ENCODE measurements at regions not wholly inside any gene's neighbourhood (a gene's known extent, or its start where the extent isn't known, plus 50 kb on each side); places are given as distances from the start of the nearest gene placed in this dataset.
A peak's percentile ranks its signal among the peaks of the same experiment; 100 is the strongest.
"Not testable (repeated sequence)": the region's sequence is repeated elsewhere in the genome, so short reads cannot be mapped to it uniquely, and the experiment has no call there.

- DNase-seq = peak in 1 of 2 donors; percentile 8
Measured at GRCh38 chr13:24618011-24618955, 61.9 kb upstream of the ATP12A start.

DNA sequence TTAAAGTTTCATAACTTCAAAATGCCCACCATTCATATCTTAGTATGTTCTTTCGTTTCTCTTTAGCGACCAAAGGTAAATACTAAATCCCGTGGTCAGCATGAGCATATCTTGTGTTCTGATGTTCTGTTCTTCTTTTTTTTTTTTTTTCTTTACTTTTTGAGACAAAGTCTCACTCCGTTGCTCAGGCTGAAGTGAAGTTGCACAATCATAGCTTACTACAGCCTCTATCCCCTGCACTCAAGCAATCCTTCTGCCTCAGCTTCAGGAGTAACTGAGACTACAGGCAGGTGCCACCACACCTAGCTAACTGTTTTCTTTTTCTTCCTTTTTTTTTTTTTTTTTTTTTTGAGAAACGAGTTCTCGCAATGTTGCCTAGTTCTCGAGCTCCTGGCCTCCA is 60.9 kb upstream of the ATP12A start:
- no peak for DNase-seq

DNA sequence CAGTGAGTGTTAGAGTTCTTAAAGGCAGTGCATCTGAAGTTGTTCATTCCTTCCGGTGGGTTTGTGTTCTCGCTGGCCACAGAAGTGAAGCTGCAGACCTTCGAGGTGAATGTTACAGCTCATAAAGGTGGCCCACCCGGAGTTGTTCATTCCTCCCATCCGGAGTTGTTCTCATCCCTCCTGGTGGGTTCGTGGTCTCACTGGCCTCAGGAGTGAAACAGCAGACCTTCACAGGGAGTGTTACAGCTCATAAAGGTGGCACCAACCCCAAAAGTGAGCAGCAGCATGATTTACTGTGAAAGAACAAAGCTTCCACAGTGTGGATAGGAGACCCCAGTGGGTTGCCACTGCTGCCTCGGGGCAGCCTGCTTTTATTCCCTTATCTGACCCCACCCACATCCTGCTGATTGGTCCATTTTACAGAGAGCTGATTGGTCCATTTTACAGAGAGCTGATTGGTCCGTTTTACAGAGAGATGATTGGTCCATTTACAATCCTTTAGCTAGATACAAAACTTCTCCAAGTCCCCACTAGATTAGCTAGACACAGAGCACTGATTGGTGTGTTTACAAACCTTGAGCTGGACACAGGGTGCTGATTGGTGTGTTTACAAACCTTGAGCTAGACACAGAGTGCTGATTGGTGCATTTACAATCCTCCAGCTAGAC is 57.6 kb upstream of the ATP12A start:
- not testable (repeated sequence) for DNase-seq

DNA sequence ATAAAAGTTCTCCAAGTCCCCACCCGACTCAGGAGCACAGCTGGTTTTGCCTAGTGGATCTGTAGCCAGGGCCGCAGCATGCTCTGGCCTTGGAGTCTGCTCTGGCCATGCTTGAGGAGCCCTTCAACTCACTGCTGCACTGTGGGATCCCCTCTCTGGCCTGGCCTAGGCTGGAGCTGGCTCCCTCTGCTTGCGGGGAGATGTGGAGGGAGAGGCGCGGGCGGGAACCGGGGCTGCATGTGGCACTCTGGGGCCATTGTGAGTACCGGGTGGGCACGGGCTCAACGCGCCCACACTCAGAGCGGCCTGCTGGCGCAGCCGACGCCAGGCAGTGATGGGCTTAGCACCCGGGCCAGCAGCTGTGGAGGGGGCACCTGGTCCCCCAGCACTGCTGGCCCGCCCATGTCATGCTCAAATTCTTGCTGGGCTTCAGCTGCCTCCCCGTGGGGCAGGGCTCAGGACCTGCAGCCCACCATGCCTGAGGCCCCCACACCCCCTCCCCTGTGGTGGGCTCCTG is 57.0 kb upstream of the ATP12A start:
- DNase-seq = no peak

DNA sequence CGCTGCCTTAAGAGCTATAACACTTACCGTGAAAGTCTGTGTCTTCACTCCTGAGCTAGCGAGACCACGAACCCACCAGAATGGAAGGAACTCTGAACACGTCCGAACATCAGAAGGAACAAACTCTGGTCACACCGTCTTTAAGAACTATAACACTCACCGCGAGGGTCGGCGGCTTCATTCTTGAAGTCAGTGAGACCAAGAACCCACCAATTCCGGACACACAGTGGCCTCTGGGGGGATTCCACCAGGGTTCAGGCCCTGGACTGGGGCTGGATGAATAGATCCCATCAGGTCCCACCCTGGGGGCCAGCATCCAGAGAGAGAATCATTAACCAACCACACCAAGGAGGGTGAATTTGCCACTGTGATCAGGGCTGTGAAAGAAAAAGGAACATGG is 55.8 kb upstream of the ATP12A start:
- DNase-seq = no peak

- no peak for DNase-seq
Measured at GRCh38 chr13:24624801-24625231, 55.4 kb upstream of the ATP12A start.

DNA sequence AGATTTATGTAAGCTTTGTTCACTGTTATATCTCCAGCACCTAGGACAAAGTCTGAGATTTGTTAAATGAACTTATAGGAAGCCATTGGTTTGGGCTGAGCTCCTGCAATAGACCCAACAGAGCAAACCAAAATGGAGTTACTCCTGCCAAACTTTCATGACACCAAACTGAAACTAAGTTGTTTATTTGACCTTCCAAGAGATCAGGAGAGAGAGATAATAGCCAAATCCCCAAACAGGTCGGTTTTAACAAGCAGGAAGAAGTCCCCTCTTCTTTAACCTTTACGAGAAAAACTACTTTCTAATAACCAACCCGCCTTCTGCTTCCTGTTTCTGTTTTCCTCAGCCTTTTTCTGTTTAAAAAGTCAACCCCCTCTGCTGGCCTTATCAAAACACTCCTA is 54.9 kb upstream of the ATP12A start:
- DNase-seq = no peak

DNA sequence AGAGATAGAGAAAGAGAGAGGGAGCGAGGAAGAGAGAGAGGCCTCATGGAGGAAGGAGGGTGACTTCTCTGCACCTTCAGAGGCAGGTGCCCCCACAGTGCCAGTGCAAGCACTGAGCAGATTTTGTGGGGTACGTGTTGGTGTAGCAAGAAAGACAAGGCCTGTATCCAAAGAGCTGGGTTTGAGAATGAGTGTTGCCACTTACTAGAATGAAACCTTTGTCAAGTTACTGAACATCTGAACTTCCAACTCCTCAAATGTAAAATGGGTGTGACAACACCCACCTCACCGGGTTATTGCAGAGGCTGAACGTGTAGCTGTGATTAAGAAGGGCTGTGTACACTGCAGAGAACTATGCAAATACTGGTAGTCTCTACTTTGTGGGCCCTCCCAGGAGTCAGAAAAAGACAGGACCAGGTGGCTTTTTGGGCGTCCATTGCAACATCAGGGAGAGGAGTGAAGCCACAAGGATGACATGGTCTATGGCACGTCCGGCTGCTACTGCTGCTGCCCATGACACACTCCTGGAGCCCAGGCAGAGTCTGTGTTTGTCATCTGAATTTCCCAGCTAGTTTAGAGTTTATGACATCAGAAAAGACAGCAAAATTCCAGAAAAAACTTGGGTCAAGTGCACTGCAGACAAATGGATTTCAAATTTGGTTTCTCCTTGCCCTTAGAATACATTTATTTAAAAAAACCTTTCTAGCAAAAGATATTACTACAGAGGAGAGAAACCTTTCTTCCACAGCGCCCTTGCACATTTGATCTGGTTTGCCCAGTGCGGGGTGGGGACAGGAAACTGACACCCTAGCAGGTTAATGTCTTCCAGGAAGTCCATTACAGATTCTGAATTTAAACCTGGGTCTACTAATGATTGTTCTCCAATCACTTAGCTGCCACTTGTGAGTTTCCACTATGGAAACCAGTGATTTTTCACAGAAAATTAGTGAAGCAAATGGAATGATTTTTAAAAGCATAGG is 54.0 kb upstream of the ATP12A start:
- no peak for DNase-seq

DNA sequence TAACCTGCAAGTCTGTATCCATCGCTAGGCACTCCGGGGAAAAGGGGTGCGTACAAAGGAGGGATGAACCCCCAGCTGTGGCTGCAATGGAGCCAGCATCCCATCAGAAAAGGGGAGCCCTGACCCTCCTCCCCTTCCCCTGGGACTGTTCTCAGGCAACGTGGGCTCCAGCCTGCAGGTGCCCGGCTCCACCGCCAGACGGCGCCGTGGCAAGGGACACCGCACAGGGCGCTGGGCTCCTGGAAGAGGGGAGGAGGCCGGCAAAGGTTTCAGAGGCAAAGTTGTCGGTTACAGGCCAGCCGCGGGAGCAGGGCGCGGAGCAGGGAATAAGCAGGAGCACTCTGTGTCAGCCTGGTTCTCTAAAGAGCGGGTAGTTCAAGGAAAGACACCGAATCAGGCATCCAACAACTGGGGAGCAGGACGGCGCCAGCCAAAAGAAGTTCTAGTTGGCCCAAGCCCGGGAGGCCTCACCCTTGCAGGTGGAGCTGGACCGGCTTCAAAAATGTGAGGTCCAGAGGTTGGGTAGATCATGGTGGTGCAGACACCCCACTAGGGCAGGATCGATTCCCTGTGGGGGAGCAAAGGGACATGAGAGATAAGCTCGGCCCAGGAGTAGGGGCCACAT is 53.0 kb upstream of the ATP12A start:
- no peak for DNase-seq

- DNase-seq = no peak
Measured at GRCh38 chr13:24627946-24628345, 52.3 kb upstream of the ATP12A start.

DNA sequence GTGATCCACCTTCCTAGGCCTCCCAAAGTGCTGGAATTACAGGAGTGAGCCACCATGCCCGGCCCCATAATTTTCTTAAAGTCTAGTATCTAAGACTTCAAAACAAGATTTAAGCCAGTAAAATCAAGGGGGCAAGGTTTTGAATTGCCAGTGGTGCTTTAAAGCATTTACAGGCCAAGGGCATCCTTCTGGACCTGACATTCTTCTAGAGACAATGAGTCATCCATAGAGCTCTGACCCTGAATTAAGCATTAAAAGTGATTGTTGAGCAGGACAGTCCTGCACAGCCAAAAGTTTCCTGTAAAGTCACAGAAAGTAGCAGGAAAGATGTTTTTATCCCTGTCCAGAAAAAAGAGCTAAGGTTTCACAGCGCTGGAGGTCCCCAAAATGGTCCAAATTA is 50.9 kb upstream of the ATP12A start:
- DNase-seq = no peak

- DNase-seq = no peak
Measured at GRCh38 chr13:24630121-24630520, 50.1 kb upstream of the ATP12A start.
